NT2/D1 (cell line): ENCODE measurements at regions not wholly inside any gene's neighbourhood (a gene's known extent, or its start where the extent isn't known, plus 50 kb on each side); places are given as distances from the start of the nearest gene placed in this dataset.

Experiments used
- SUZ12 ChIP-seq: IDR thresholded peaks from 2 replicates; pipeline ENCODE4 v1.6.1; 2011; ENCODE audit not compliant: insufficient read length, insufficient read depth; ENCODE audit errors: extremely low read depth
- YY1 ChIP-seq: IDR thresholded peaks from 2 replicates; pipeline ENCODE4 v1.6.1; 2011; ENCODE audit not compliant: insufficient read length, insufficient read depth
- ZNF274 ChIP-seq: IDR thresholded peaks from 2 replicates; pipeline ENCODE4 v1.6.1; 2011; ENCODE audit warnings: mild to moderate bottlenecking, low read depth, low read length

DNA sequence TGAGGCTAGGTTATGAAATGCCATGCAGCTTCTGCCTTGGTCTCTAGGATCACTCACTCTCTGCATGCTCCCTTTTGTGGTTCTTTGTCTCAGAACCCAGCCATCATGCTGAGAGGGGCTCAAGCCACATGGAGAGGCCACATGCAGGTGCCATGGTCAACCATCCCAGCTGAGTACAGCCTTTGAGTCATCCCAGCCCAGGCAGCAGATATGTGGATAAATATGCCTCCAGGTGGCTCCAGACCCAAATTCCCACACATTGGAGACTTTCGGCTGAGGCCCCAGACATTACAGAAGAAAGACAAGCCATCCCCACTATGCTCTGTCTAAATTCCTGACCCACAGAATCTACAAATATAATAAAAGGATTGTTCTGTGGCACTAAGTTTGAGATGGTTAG, 102.0 kb downstream of the LHX9 start:
- TF ChIP-seq YY1, result no peak
- no peak for TF ChIP-seq ZNF274
- TF ChIP-seq SUZ12, result no peak
